ENCODE measurements at regions not wholly inside any gene's neighbourhood (a gene's known extent, or its start where the extent isn't known, plus 50 kb on each side); places are given as distances from the start of the nearest gene placed in this dataset.

DNA sequence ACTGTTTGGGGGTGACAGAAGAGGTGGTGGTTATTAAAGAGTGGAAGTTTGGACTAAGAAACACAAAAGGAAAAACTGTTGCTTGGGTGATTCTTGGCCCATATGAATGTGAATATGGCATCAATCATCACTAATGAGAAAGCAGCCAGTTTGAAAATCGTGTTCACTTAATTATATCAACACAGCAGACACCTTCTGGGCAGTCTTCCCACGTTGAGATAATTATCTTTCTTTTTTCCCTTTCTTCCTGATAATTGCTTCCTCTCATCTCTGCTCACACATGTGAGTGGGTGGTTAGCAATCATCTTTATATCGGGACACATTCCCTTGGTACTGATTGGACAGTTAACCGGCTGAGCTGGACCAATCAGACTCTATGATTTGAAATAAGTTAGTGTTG lies 539.7 kb downstream of the AACS start:
- H3K4me1 ChIP-seq (ENCODE audit: insufficient read depth, low read length), result no peaks in the 10 kb centered on the region
- peaks cover 0 to 15% of the 10 kb centered on the region in 2 experiments; a peak in 4 of 5 replicates for H3K9me3 Mint-ChIP-seq

More for the DNA sequence above, 539.7 kb downstream of the AACS start:
- no peaks in the 10 kb centered on the region for H3K79me2 ChIP-seq (ENCODE audit: insufficient read depth, low read length)
- no peak overlapping the region for H4K5ac ChIP-seq (ENCODE audit: insufficient read length, low read depth, low read length)
- no peak overlapping the region for H2BK120ac ChIP-seq (ENCODE audit: low read depth, low read length, poor library complexity, severe bottlenecking)
- WGBS (ENCODE audit: extremely low coverage, insufficient read length, low lambda C conversion rate), result no CpG with 5 or more reads among the region's 4 CpGs
- no peak overlapping the region for H4K8ac ChIP-seq (replicated peaks; ENCODE audit: insufficient read length, low read depth, low read length)
- H4K20me1 ChIP-seq (ENCODE audit: control insufficient read depth, insufficient read depth, insufficient read length), result no peaks in the 10 kb centered on the region
- no peak overlapping the region for H3K4me2 ChIP-seq (ENCODE audit: insufficient read depth, insufficient read length, low read length)
- Mint-ChIP-seq H3K4me3 (no peak overlapping the region), H3K27me3 (ENCODE audit: low read depth) (peaks cover 7% of the 10 kb centered on the region), H3K27ac (no peak overlapping the region), H3K36me3 (ENCODE audit: insufficient read depth in 1 of 3, low read depth in 3 of 3) (peaks cover 0 to 26% (median 3%) of the 10 kb centered on the region in 3 experiments; a peak in 3 of 7 replicates), H3K4me1 (no peaks in the 10 kb centered on the region)
- no peak overlapping the region for H2BK5ac ChIP-seq (ENCODE audit: insufficient read length, low read length)
- H3T11ph ChIP-seq (ENCODE audit: low read length), result no peak overlapping the region
- no peak overlapping the region for H2AK5ac ChIP-seq (ENCODE audit: insufficient read length, low read length)
- H2BK12ac ChIP-seq (ENCODE audit: insufficient read length, low read depth, low read length), result no peak overlapping the region
- no peak for TF ChIP-seq CTCF (conservative IDR thresholded peaks at IDR 0.05)
- H3K4ac ChIP-seq (ENCODE audit: low read depth, low read length), result no peak overlapping the region
- no peak overlapping the region for H2AFZ ChIP-seq (ENCODE audit: low read length)
- H2BK15ac ChIP-seq (ENCODE audit: low read depth, low read length), result no peak overlapping the region
- H3K56ac ChIP-seq (ENCODE audit: insufficient read length, low read depth, low read length), result no peak overlapping the region
- H3K27ac ChIP-seq (ENCODE audit: insufficient read length, low read depth, low read length), result no peak overlapping the region
- H3K9ac ChIP-seq (ENCODE audit: extremely low read depth, insufficient read length, low read length), result no peak overlapping the region
- H3K14ac ChIP-seq (ENCODE audit: insufficient read depth, low read length), result no peak overlapping the region
- H2BK20ac ChIP-seq (ENCODE audit: low read depth, low read length, poor library complexity, severe bottlenecking), result no peak overlapping the region
- no peak overlapping the region for H4K91ac ChIP-seq (ENCODE audit: insufficient read length, low read depth, low read length)
- no peak overlapping the region for H3K23ac ChIP-seq (ENCODE audit: insufficient read length, low read depth, low read length)
- no peaks in the 10 kb centered on the region for H3K27me3 ChIP-seq (ENCODE audit: insufficient read depth, low read length)
- DNase-seq, result no peak
- H3K18ac ChIP-seq (ENCODE audit: insufficient read length, low read depth, low read length), result no peak overlapping the region
- H3K79me1 ChIP-seq (ENCODE audit: insufficient read depth, low read depth, low read length, poor library complexity, severe bottlenecking), result no peaks in the 10 kb centered on the region
- no peaks in the 10 kb centered on the region for H3K23me2 ChIP-seq (ENCODE audit: insufficient read length, low read depth, low read length, poor library complexity, severe bottlenecking)
- no peaks in the 10 kb centered on the region for H3K9me3 ChIP-seq (ENCODE audit: control insufficient read depth, low read depth, low read length)

Measured in H9 (cell line).